ENCODE measurements at regions not wholly inside any gene's neighbourhood (a gene's known extent, or its start where the extent isn't known, plus 50 kb on each side); places are given as distances from the start of the nearest gene placed in this dataset.

- peaks cover 15 to 20% (median 19%) of the 10 kb centered on the region in 3 donors for H3K4me1 Mint-ChIP-seq
- 88% methylated on average over 1 of the region's 3 CpGs for WGBS (ENCODE audit: insufficient coverage)
- POLR2A ChIA-PET = no interaction called here
- DNase-seq (no peak), ATAC-seq (replicated peaks in 1 of 4) (no peak)
- H3K4me3 Mint-ChIP-seq = no peak overlapping the region
- H3K4me3 ChIP-seq (ENCODE audit: control insufficient read depth in 1 of 2, extremely low read depth in 1 of 2, low read length in 1 of 2) = no peak overlapping the region
- no peak overlapping the region for H3K27ac Mint-ChIP-seq
- H3K9me3 ChIP-seq = no peaks in the 10 kb centered on the region
- H3K9me3 Mint-ChIP-seq = no peaks in the 10 kb centered on the region
- H3K27me3 Mint-ChIP-seq = peaks cover 2 to 5% of the 10 kb centered on the region in 2 donors
- CTCF ChIA-PET = no interaction called here
- H3K27me3 ChIP-seq (replicated peaks in 1 of 2; ENCODE audit: control insufficient read depth in 2 of 2, extremely low read depth in 1 of 2, insufficient read depth in 2 of 2, low read length in 1 of 2) = no peaks in the 10 kb centered on the region
- H3K36me3 ChIP-seq (ENCODE audit: control insufficient read depth in 2 of 2, extremely low read depth in 1 of 2, insufficient read depth in 1 of 2, low read length in 1 of 2) = no peaks in the 10 kb centered on the region
- no peaks in the 10 kb centered on the region for H3K36me3 Mint-ChIP-seq
- peaks cover 4% of the 10 kb centered on the region in 2 experiments for H3K4me1 ChIP-seq (ENCODE audit: control insufficient read depth in 1 of 2, extremely low read depth in 1 of 2, insufficient read depth in 2 of 2, low read length in 2 of 2)
- H3K27ac ChIP-seq (ENCODE audit: low read length) = no peak overlapping the region
Measured at GRCh38 chr13:105135852-105136615, 1399.4 kb downstream of the EFNB2 start.

- no CpG with 5 or more reads among the region's 2 CpGs for WGBS (ENCODE audit: insufficient coverage)
- no peaks in the 10 kb centered on the region for H3K9me3 ChIP-seq
Measured at GRCh38 chr13:105127732-105128131, 1407.7 kb downstream of the EFNB2 start.

GRCh38 chr13:105121221-105121620 lies 1414.2 kb downstream of the EFNB2 start:
- DNase-seq (no peak), ATAC-seq (replicated peaks in 1 of 4) (no peak)
- Mint-ChIP-seq H3K27me3 (peaks cover 5% of the 10 kb centered on the region in 2 donors), H3K9me3 (no peaks in the 10 kb centered on the region), H3K4me1 (no peaks in the 10 kb centered on the region), H3K4me3 (no peak overlapping the region), H3K36me3 (no peaks in the 10 kb centered on the region), H3K27ac (no peak overlapping the region)
- H3K27me3 ChIP-seq (replicated peaks in 1 of 2; ENCODE audit: control insufficient read depth in 2 of 2, extremely low read depth in 1 of 2, insufficient read depth in 2 of 2, low read length in 1 of 2) = no peaks in the 10 kb centered on the region
- H3K4me3 ChIP-seq (ENCODE audit: control insufficient read depth in 1 of 2, extremely low read depth in 1 of 2, low read length in 1 of 2) = no peak overlapping the region
- ChIA-PET POLR2A (interaction anchor here in 1 of 2 donors (0.7 kb wide), 1 partner anchor 1393 kb away, joined by 5 read pairs; no protein-coding TSS in a partner anchor), CTCF (no interaction called here)
- H3K4me1 ChIP-seq (ENCODE audit: control insufficient read depth in 1 of 2, extremely low read depth in 1 of 2, insufficient read depth in 2 of 2, low read length in 2 of 2) = no peaks in the 10 kb centered on the region
- 100% methylated on average over 1 of the region's 4 CpGs for WGBS (ENCODE audit: insufficient coverage)
- no peaks in the 10 kb centered on the region for H3K9me3 ChIP-seq
- H3K27ac ChIP-seq (ENCODE audit: low read length) = no peak overlapping the region
- no peaks in the 10 kb centered on the region for H3K36me3 ChIP-seq (ENCODE audit: control insufficient read depth in 2 of 2, extremely low read depth in 1 of 2, insufficient read depth in 1 of 2, low read length in 1 of 2)

More at GRCh38 chr13:105127732-105128131, 1407.7 kb downstream of the EFNB2 start:
- Histone ChIP-seq H3K27ac (ENCODE audit: low read length) (no peak overlapping the region), H3K4me3 (ENCODE audit: control insufficient read depth in 1 of 2, extremely low read depth in 1 of 2, low read length in 1 of 2) (no peak overlapping the region), H3K36me3 (ENCODE audit: control insufficient read depth in 2 of 2, extremely low read depth in 1 of 2, insufficient read depth in 1 of 2, low read length in 1 of 2) (no peaks in the 10 kb centered on the region), H3K4me1 (ENCODE audit: control insufficient read depth in 1 of 2, extremely low read depth in 1 of 2, insufficient read depth in 2 of 2, low read length in 2 of 2) (no peaks in the 10 kb centered on the region), H3K27me3 (replicated peaks in 1 of 2; ENCODE audit: control insufficient read depth in 2 of 2, extremely low read depth in 1 of 2, insufficient read depth in 2 of 2, low read length in 1 of 2) (no peaks in the 10 kb centered on the region)
- Mint-ChIP-seq H3K9me3 (no peaks in the 10 kb centered on the region), H3K27me3 (peaks cover 0 to 7% of the 10 kb centered on the region in 2 donors), H3K27ac (no peak overlapping the region), H3K36me3 (no peaks in the 10 kb centered on the region), H3K4me3 (no peak overlapping the region), H3K4me1 (no peaks in the 10 kb centered on the region)
- POLR2A ChIA-PET = no interaction called here
- CTCF ChIA-PET = no interaction called here
- no peak for ATAC-seq (replicated peaks in 1 of 4)
- DNase-seq = no peak

GRCh38 chr13:105118426-105118985 lies 1417.0 kb downstream of the EFNB2 start:
- H3K4me1 ChIP-seq (ENCODE audit: control insufficient read depth in 1 of 2, extremely low read depth in 1 of 2, insufficient read depth in 2 of 2, low read length in 2 of 2) = no peaks in the 10 kb centered on the region
- H3K27ac ChIP-seq (ENCODE audit: low read length) = no peak overlapping the region
- Mint-ChIP-seq H3K36me3 (no peaks in the 10 kb centered on the region), H3K27me3 (peaks cover 4 to 8% of the 10 kb centered on the region in 2 donors), H3K4me1 (no peaks in the 10 kb centered on the region), H3K4me3 (no peak overlapping the region), H3K9me3 (peaks cover 4 to 10% (median 6%) of the 10 kb centered on the region in 3 donors), H3K27ac (no peak overlapping the region)
- H3K4me3 ChIP-seq (ENCODE audit: control insufficient read depth in 1 of 2, extremely low read depth in 1 of 2, low read length in 1 of 2) = no peak overlapping the region
- H3K36me3 ChIP-seq (ENCODE audit: control insufficient read depth in 2 of 2, extremely low read depth in 1 of 2, insufficient read depth in 1 of 2, low read length in 1 of 2) = no peaks in the 10 kb centered on the region
- CTCF ChIA-PET = no interaction called here
- no peaks in the 10 kb centered on the region for H3K27me3 ChIP-seq (replicated peaks in 1 of 2; ENCODE audit: control insufficient read depth in 2 of 2, extremely low read depth in 1 of 2, insufficient read depth in 2 of 2, low read length in 1 of 2)
- ATAC-seq (replicated peaks in 1 of 4) = no peak
- POLR2A ChIA-PET = no interaction called here
- DNase-seq = no peak
- no peaks in the 10 kb centered on the region for H3K9me3 ChIP-seq

GRCh38 chr13:105116966-105117365 lies 1418.5 kb downstream of the EFNB2 start:
- no peak for ATAC-seq (replicated peaks in 1 of 4)
- no peaks in the 10 kb centered on the region for H3K36me3 Mint-ChIP-seq
- Histone ChIP-seq H3K36me3 (ENCODE audit: control insufficient read depth in 2 of 2, extremely low read depth in 1 of 2, insufficient read depth in 1 of 2, low read length in 1 of 2) (no peaks in the 10 kb centered on the region), H3K9me3 (no peaks in the 10 kb centered on the region), H3K4me3 (ENCODE audit: control insufficient read depth in 1 of 2, extremely low read depth in 1 of 2, low read length in 1 of 2) (no peak overlapping the region), H3K27me3 (replicated peaks in 1 of 2; ENCODE audit: control insufficient read depth in 2 of 2, extremely low read depth in 1 of 2, insufficient read depth in 2 of 2, low read length in 1 of 2) (no peaks in the 10 kb centered on the region), H3K27ac (ENCODE audit: low read length) (no peak overlapping the region), H3K4me1 (ENCODE audit: control insufficient read depth in 1 of 2, extremely low read depth in 1 of 2, insufficient read depth in 2 of 2, low read length in 2 of 2) (no peaks in the 10 kb centered on the region)
- ChIA-PET CTCF (no interaction called here), POLR2A (no interaction called here)
- DNase-seq = no peak
- H3K27me3 Mint-ChIP-seq = peaks cover 8% of the 10 kb centered on the region in 2 donors
- H3K4me3 Mint-ChIP-seq = no peak overlapping the region
- peaks cover 4 to 10% (median 6%) of the 10 kb centered on the region in 3 donors for H3K9me3 Mint-ChIP-seq
- H3K4me1 Mint-ChIP-seq = no peaks in the 10 kb centered on the region
- no peak overlapping the region for H3K27ac Mint-ChIP-seq

- Histone ChIP-seq H3K9me3 (no peaks in the 10 kb centered on the region), H3K36me3 (ENCODE audit: control insufficient read depth in 2 of 2, extremely low read depth in 1 of 2, insufficient read depth in 1 of 2, low read length in 1 of 2) (no peaks in the 10 kb centered on the region), H3K27me3 (replicated peaks in 1 of 2; ENCODE audit: control insufficient read depth in 2 of 2, extremely low read depth in 1 of 2, insufficient read depth in 2 of 2, low read length in 1 of 2) (no peaks in the 10 kb centered on the region), H3K4me3 (ENCODE audit: control insufficient read depth in 1 of 2, extremely low read depth in 1 of 2, low read length in 1 of 2) (no peak overlapping the region), H3K4me1 (ENCODE audit: control insufficient read depth in 1 of 2, extremely low read depth in 1 of 2, insufficient read depth in 2 of 2, low read length in 2 of 2) (no peaks in the 10 kb centered on the region), H3K27ac (ENCODE audit: low read length) (no peak overlapping the region)
- H3K4me3 Mint-ChIP-seq = no peak overlapping the region
- no peaks in the 10 kb centered on the region for H3K36me3 Mint-ChIP-seq
- H3K27ac Mint-ChIP-seq = no peak overlapping the region
- ATAC-seq (replicated peaks in 1 of 4) (no peak), DNase-seq (no peak)
- no peaks in the 10 kb centered on the region for H3K4me1 Mint-ChIP-seq
- 81% methylated on average over 2 of the region's 4 CpGs for WGBS (ENCODE audit: insufficient coverage)
- H3K9me3 Mint-ChIP-seq = peaks cover 4 to 10% (median 6%) of the 10 kb centered on the region in 3 donors
- H3K27me3 Mint-ChIP-seq = peaks cover 3 to 5% of the 10 kb centered on the region in 2 donors
- ChIA-PET CTCF (no interaction called here), POLR2A (no interaction called here)
Measured at GRCh38 chr13:105112561-105112960, 1422.9 kb downstream of the EFNB2 start.
